ENCODE measurements at regions not wholly inside any gene's neighbourhood (a gene's known extent, or its start where the extent isn't known, plus 50 kb on each side); places are given as distances from the start of the nearest gene placed in this dataset.

- Histone ChIP-seq H3K4me1 (no peaks in the 10 kb centered on the region), H3K9me3 (no peaks in the 10 kb centered on the region), H3K36me3 (no peaks in the 10 kb centered on the region), H3K27me3 (no peaks in the 10 kb centered on the region), H3K27ac (replicated peaks in 1 of 4) (no peak overlapping the region), H3K4me3 (no peak overlapping the region)
- TF ChIP-seq POLR2AphosphoS5 (IDR thresholded peaks at IDR 0.05) (no peak), CTCF (IDR thresholded peaks at IDR 0.05) (no peak), POLR2A (IDR thresholded peaks at IDR 0.05; ENCODE audit: low read depth) (no peak), EP300 (IDR thresholded peaks at IDR 0.05) (no peak)
- intact Hi-C loops (cut with DNase I) = no loop called here
- 38% methylated on average over 1 of the region's 1 CpG for WGBS
- DNase-seq (ENCODE audit: extremely low spot score) = no peak
Observed at GRCh38 chr1:191905781-191906180, 252.5 kb upstream of the RGS18 start.

- 77% methylated on average over 2 of the region's 2 CpGs for WGBS
- DNase-seq (ENCODE audit: extremely low spot score) = no peak
- H3K9me3 ChIP-seq = no peaks in the 10 kb centered on the region
- H3K4me3 ChIP-seq = no peak overlapping the region
- no peaks in the 10 kb centered on the region for H3K4me1 ChIP-seq
- no peaks in the 10 kb centered on the region for H3K36me3 ChIP-seq
- no peak for TF ChIP-seq EP300 (IDR thresholded peaks at IDR 0.05)
- H3K27me3 ChIP-seq = no peaks in the 10 kb centered on the region
- intact Hi-C loops (cut with DNase I) = no loop called here
- H3K27ac ChIP-seq (replicated peaks in 1 of 4) = no peak overlapping the region
Observed at GRCh38 chr1:191907121-191907520, 251.1 kb upstream of the RGS18 start.

- intact Hi-C loops (cut with DNase I) = no loop called here
- Histone ChIP-seq H3K4me1 (no peaks in the 10 kb centered on the region), H3K27ac (replicated peaks in 1 of 4) (no peak overlapping the region), H3K36me3 (no peaks in the 10 kb centered on the region), H3K27me3 (no peaks in the 10 kb centered on the region), H3K4me3 (no peak overlapping the region), H3K9me3 (no peaks in the 10 kb centered on the region)
- no peak for TF ChIP-seq CTCF (IDR thresholded peaks at IDR 0.05)
- no peak for TF ChIP-seq POLR2A (IDR thresholded peaks at IDR 0.05; ENCODE audit: low read depth)
- TF ChIP-seq POLR2AphosphoS5 (IDR thresholded peaks at IDR 0.05) = no peak
- TF ChIP-seq EP300 (IDR thresholded peaks at IDR 0.05) = no peak
- 78% methylated on average over 2 of the region's 2 CpGs for WGBS
- DNase-seq (ENCODE audit: extremely low spot score) = no peak
Observed at GRCh38 chr1:191910245-191910644, 248.0 kb upstream of the RGS18 start.

- H3K4me3 ChIP-seq = no peak overlapping the region
- intact Hi-C loops (cut with DNase I) = no loop called here
- TF ChIP-seq CTCF (IDR thresholded peaks at IDR 0.05) = no peak
- TF ChIP-seq POLR2AphosphoS5 (IDR thresholded peaks at IDR 0.05) = no peak
- no peak for TF ChIP-seq POLR2A (IDR thresholded peaks at IDR 0.05; ENCODE audit: low read depth)
- no peak for TF ChIP-seq EP300 (IDR thresholded peaks at IDR 0.05)
- DNase-seq (ENCODE audit: extremely low spot score) = no peak
- no peaks in the 10 kb centered on the region for H3K9me3 ChIP-seq
- no peaks in the 10 kb centered on the region for H3K4me1 ChIP-seq
- H3K27ac ChIP-seq (replicated peaks in 1 of 4) = no peak overlapping the region
- 100% methylated on average over 1 of the region's 1 CpG for WGBS
- H3K27me3 ChIP-seq = no peaks in the 10 kb centered on the region
- H3K36me3 ChIP-seq = no peaks in the 10 kb centered on the region
Observed at GRCh38 chr1:191912517-191912916, 245.7 kb upstream of the RGS18 start.

- no peaks in the 10 kb centered on the region for H3K27me3 ChIP-seq
- intact Hi-C loops (cut with DNase I) = no loop called here
- no peak for TF ChIP-seq POLR2AphosphoS5 (IDR thresholded peaks at IDR 0.05)
- no peak for TF ChIP-seq EP300 (IDR thresholded peaks at IDR 0.05)
- TF ChIP-seq POLR2A (IDR thresholded peaks at IDR 0.05; ENCODE audit: low read depth) = no peak
- TF ChIP-seq CTCF (IDR thresholded peaks at IDR 0.05) = no peak
- DNase-seq (ENCODE audit: extremely low spot score) = no peak
- H3K4me3 ChIP-seq = no peak overlapping the region
- H3K36me3 ChIP-seq = no peaks in the 10 kb centered on the region
- H3K4me1 ChIP-seq = no peaks in the 10 kb centered on the region
- no peak overlapping the region for H3K27ac ChIP-seq (replicated peaks in 1 of 4)
- H3K9me3 ChIP-seq = no peaks in the 10 kb centered on the region
Observed at GRCh38 chr1:191913260-191913977, 244.8 kb upstream of the RGS18 start.
